Peyer's patch (tissue), 4 donors: ENCODE measurements at regions not wholly inside any gene's neighbourhood (a gene's known extent, or its start where the extent isn't known, plus 50 kb on each side); places are given as distances from the start of the nearest gene placed in this dataset.

Experiments used
- DNase-seq, 3 donors: peaks; one replicate each; pipeline ENCODE4 v3.0.0-alpha.2; 2017 to 2019
- H3K27ac ChIP-seq, 4 donors: fragments of 200-600 bp; sonication (generic); one replicate each; pipeline ENCODE4 v1.5.1; 2016 to 2019
- H3K27me3 ChIP-seq, 2 donors: fragments of 200-600 bp; sonication (generic); one replicate each; pipeline ENCODE4 v1.5.1; 2019
- H3K36me3 ChIP-seq, 3 donors: fragments of 200-600 bp; sonication (generic); one replicate each; pipeline ENCODE4 v1.5.1; 2016 to 2019
- H3K4me1 ChIP-seq, 4 donors: fragments of 200-600 bp; sonication (generic); one replicate each; pipeline ENCODE4 v1.5.1; 2016 to 2019
- H3K4me3 ChIP-seq, 4 donors: fragments of 200-600 bp; sonication (generic); 1 replicate in 3 of 4; 2 replicates in 1 of 4; pipeline ENCODE4 v1.5.1; 2016 to 2019; ENCODE audit warnings: mild to moderate bottlenecking in 1 of 4
- H3K9me3 ChIP-seq, 4 donors: fragments of 200-600 bp; sonication (generic); one replicate each; pipeline ENCODE4 v1.5.1; 2016 to 2019; ENCODE audit warnings: mild to moderate bottlenecking in 1 of 4
- CTCF ChIP-seq, 6 experiments: fragments of 450-650 bp in 4 of 6; fragments of 200-600 bp in 2 of 6; sonication (generic) in 1 of 6; IDR thresholded peaks; one replicate each; pipeline ENCODE4 v1.5.1; 2017 to 2019; ENCODE audit warnings: antibody characterized with exemption in 6 of 6, mild to moderate bottlenecking in 3 of 6, moderate library complexity in 1 of 6
- POLR2A ChIP-seq, 2 donors: fragments of 450-650 bp; IDR thresholded peaks; one replicate each; pipeline ENCODE4 v1.5.1; 2017; ENCODE audit warnings: antibody characterized with exemption in 2 of 2, mild to moderate bottlenecking in 2 of 2, moderate library complexity in 2 of 2

GRCh38 chrX:137646472-137646871, 80.5 kb downstream of the ZIC3 start:
- Histone ChIP-seq H3K36me3 (no peaks in the 10 kb centered on the region), H3K4me1 (no peaks in the 10 kb centered on the region), H3K27me3 (no peaks in the 10 kb centered on the region), H3K9me3 (no peaks in the 10 kb centered on the region), H3K4me3 (no peak overlapping the region), H3K27ac (no peak overlapping the region)
- DNase-seq: no peak
- TF ChIP-seq CTCF (IDR thresholded peaks at IDR 0.05): no peak
- TF ChIP-seq POLR2A (IDR thresholded peaks at IDR 0.05): no peak

- no peaks in the 10 kb centered on the region for H3K36me3 ChIP-seq
- no peaks in the 10 kb centered on the region for H3K9me3 ChIP-seq
- TF ChIP-seq POLR2A (IDR thresholded peaks at IDR 0.05) (no peak), CTCF (IDR thresholded peaks at IDR 0.05) (no peak)
- H3K4me1 ChIP-seq: no peaks in the 10 kb centered on the region
- no peak overlapping the region for H3K27ac ChIP-seq
- H3K27me3 ChIP-seq: no peaks in the 10 kb centered on the region
- H3K4me3 ChIP-seq: no peak overlapping the region
- DNase-seq: no peak
These were observed 85.7 kb downstream of the ZIC3 start for GRCh38 chrX:137651647-137652046.

GRCh38 chrX:137652086-137652485, 86.2 kb downstream of the ZIC3 start:
- no peaks in the 10 kb centered on the region for H3K4me1 ChIP-seq
- no peak overlapping the region for H3K4me3 ChIP-seq
- no peak for DNase-seq
- TF ChIP-seq CTCF (IDR thresholded peaks at IDR 0.05): no peak
- no peak for TF ChIP-seq POLR2A (IDR thresholded peaks at IDR 0.05)
- no peaks in the 10 kb centered on the region for H3K27me3 ChIP-seq
- H3K27ac ChIP-seq: no peak overlapping the region
- H3K9me3 ChIP-seq: no peaks in the 10 kb centered on the region
- no peaks in the 10 kb centered on the region for H3K36me3 ChIP-seq

GRCh38 chrX:137654481-137654880, 88.6 kb downstream of the ZIC3 start:
- Histone ChIP-seq H3K4me1 (no peaks in the 10 kb centered on the region), H3K27me3 (no peaks in the 10 kb centered on the region), H3K36me3 (no peaks in the 10 kb centered on the region), H3K27ac (no peak overlapping the region), H3K4me3 (no peak overlapping the region), H3K9me3 (no peaks in the 10 kb centered on the region)
- TF ChIP-seq POLR2A (IDR thresholded peaks at IDR 0.05) (no peak), CTCF (IDR thresholded peaks at IDR 0.05) (no peak)
- DNase-seq: no peak

- Histone ChIP-seq H3K27me3 (no peaks in the 10 kb centered on the region), H3K9me3 (no peaks in the 10 kb centered on the region), H3K27ac (no peak overlapping the region), H3K36me3 (no peaks in the 10 kb centered on the region), H3K4me3 (no peak overlapping the region), H3K4me1 (no peaks in the 10 kb centered on the region)
- no peak for DNase-seq
- TF ChIP-seq CTCF (IDR thresholded peaks at IDR 0.05) (no peak), POLR2A (IDR thresholded peaks at IDR 0.05) (no peak)
These were observed 101.8 kb downstream of the ZIC3 start for GRCh38 chrX:137667776-137668175.

- DNase-seq: no peak
- no peak for TF ChIP-seq CTCF (IDR thresholded peaks at IDR 0.05)
- TF ChIP-seq POLR2A (IDR thresholded peaks at IDR 0.05): no peak
- Histone ChIP-seq H3K36me3 (no peaks in the 10 kb centered on the region), H3K4me3 (no peak overlapping the region), H3K4me1 (no peaks in the 10 kb centered on the region), H3K27me3 (no peaks in the 10 kb centered on the region), H3K9me3 (no peaks in the 10 kb centered on the region), H3K27ac (no peak overlapping the region)
These were observed 118.7 kb downstream of the ZIC3 start for GRCh38 chrX:137684591-137684990.
